HG03558 (cell line): ENCODE measurements at regions not wholly inside any gene's neighbourhood (a gene's known extent, or its start where the extent isn't known, plus 50 kb on each side); places are given as distances from the start of the nearest gene placed in this dataset.
"Not testable (repeated sequence)": the region's sequence is repeated elsewhere in the genome, so short reads cannot be mapped to it uniquely, and the experiment has no call there.

Source experiments
- ATAC-seq: cut with Tn5 transposase; IDR thresholded peaks from one replicate; pipeline ENCODE4 v1.9.1; 2021; ENCODE audit warnings: moderate number of reproducible peaks; ENCODE audit not compliant: unreplicated experiment; ENCODE audit errors: extremely low read depth

- no peak for ATAC-seq
These were observed 111.0 kb upstream of the FRMD4B start for GRCh38 chr3:69496856-69497255.

GRCh38 chr3:69494185-69494584 lies 108.3 kb upstream of the FRMD4B start:
- ATAC-seq: no peak

GRCh38 chr3:69493157-69493556 lies 107.3 kb upstream of the FRMD4B start:
- ATAC-seq: no peak

- no peak for ATAC-seq
These were observed 106.1 kb upstream of the FRMD4B start for GRCh38 chr3:69491975-69492374.

GRCh38 chr3:69490971-69491370 lies 105.1 kb upstream of the FRMD4B start:
- no peak for ATAC-seq

- ATAC-seq: no peak
These were observed 104.3 kb upstream of the FRMD4B start for GRCh38 chr3:69490235-69490634.

GRCh38 chr3:69488026-69488425 lies 102.1 kb upstream of the FRMD4B start:
- ATAC-seq: no peak

- ATAC-seq: no peak
These were observed 99.6 kb upstream of the FRMD4B start for GRCh38 chr3:69485489-69485888.

- ATAC-seq: no peak
These were observed 98.9 kb upstream of the FRMD4B start for GRCh38 chr3:69484507-69485393.

GRCh38 chr3:69483449-69483848 lies 97.6 kb upstream of the FRMD4B start:
- ATAC-seq: no peak

GRCh38 chr3:69480986-69481385 lies 95.1 kb upstream of the FRMD4B start:
- not testable (repeated sequence) for ATAC-seq

GRCh38 chr3:69474186-69474585 lies 88.3 kb upstream of the FRMD4B start:
- no peak for ATAC-seq

GRCh38 chr3:69472093-69472492 lies 86.2 kb upstream of the FRMD4B start:
- no peak for ATAC-seq

- no peak for ATAC-seq
These were observed 77.6 kb upstream of the FRMD4B start for GRCh38 chr3:69463531-69463930.

GRCh38 chr3:69462826-69463100 lies 76.9 kb upstream of the FRMD4B start:
- no peak for ATAC-seq

GRCh38 chr3:69462022-69462825 lies 76.3 kb upstream of the FRMD4B start:
- ATAC-seq: no peak

- ATAC-seq: no peak
These were observed 74.1 kb upstream of the FRMD4B start for GRCh38 chr3:69460034-69460433.

- no peak for ATAC-seq
These were observed 73.0 kb upstream of the FRMD4B start for GRCh38 chr3:69458803-69459365.

- no peak for ATAC-seq
These were observed 70.7 kb upstream of the FRMD4B start for GRCh38 chr3:69456631-69457030.

GRCh38 chr3:69454204-69454787 lies 68.4 kb upstream of the FRMD4B start:
- no peak for ATAC-seq

GRCh38 chr3:69452295-69452694 lies 66.4 kb upstream of the FRMD4B start:
- ATAC-seq: no peak
